WERI-Rb-1 (cell line): ENCODE measurements at regions not wholly inside any gene's neighbourhood (a gene's known extent, or its start where the extent isn't known, plus 50 kb on each side); places are given as distances from the start of the nearest gene placed in this dataset.

Source experiments
- DNase-seq: peaks from one replicate; pipeline ENCODE4 v3.0.0-alpha.2; 2020
- H3K27ac ChIP-seq: fragments of 250-450 bp; sonication (Bioruptor Pico); 2 replicates; pipeline ENCODE4 v1.5.1; 2020; ENCODE audit warnings: mild to moderate bottlenecking, moderate library complexity
- H3K27me3 ChIP-seq: fragments of 250-450 bp; sonication (Bioruptor Pico); 2 replicates; pipeline ENCODE4 v1.5.1; 2021; ENCODE audit warnings: mild to moderate bottlenecking, low read depth, moderate library complexity; ENCODE audit not compliant: insufficient read depth, severe bottlenecking
- H3K36me3 ChIP-seq: fragments of 250-450 bp; sonication (Bioruptor Pico); 2 replicates; pipeline ENCODE4 v1.5.1; 2020; ENCODE audit warnings: mild to moderate bottlenecking, moderate library complexity
- H3K4me3 ChIP-seq: 2 replicates; pipeline ENCODE4 v1.5.1; 2011; ENCODE audit warnings: low read depth, mild to moderate bottlenecking, control low read depth, low read length
- H3K9me3 ChIP-seq: fragments of 250-450 bp; sonication (Bioruptor Pico); 2 replicates; pipeline ENCODE4 v1.5.1; 2021; ENCODE audit warnings: mild to moderate bottlenecking, moderate library complexity; ENCODE audit not compliant: severe bottlenecking
- TF ChIP-seq, protein P1 (sequence below): IDR thresholded peaks from 2 replicates; pipeline ENCODE4 v1.5.1; 2011; ENCODE audit warnings: low read depth, mild to moderate bottlenecking, control low read depth, inconsistent platforms, low read length

DNA sequence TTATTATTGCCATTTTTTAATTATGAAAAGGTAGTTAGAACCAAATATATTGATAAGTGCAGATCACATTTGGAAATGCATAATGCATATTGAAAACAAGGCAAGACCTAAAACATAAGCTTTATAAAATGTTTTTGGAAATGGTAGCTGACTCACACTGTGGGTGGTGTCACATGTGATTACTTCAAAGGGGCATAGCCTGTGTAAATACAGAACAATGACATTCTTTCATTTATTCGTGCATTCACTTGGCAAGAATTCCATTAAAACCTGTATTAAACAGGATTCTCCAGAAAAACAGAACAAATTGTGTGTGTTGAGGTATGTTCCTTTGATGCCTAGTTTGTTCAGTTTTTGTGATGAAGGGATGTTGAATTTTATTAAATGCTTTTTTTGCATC lies 427.3 kb upstream of the ST6GAL2 start:
- H3K27me3 ChIP-seq = peaks cover 21% of the 10 kb centered on the region
- H3K4me3 ChIP-seq = no peak overlapping the region
- no peak for DNase-seq
- TF ChIP-seq, protein P1, sequence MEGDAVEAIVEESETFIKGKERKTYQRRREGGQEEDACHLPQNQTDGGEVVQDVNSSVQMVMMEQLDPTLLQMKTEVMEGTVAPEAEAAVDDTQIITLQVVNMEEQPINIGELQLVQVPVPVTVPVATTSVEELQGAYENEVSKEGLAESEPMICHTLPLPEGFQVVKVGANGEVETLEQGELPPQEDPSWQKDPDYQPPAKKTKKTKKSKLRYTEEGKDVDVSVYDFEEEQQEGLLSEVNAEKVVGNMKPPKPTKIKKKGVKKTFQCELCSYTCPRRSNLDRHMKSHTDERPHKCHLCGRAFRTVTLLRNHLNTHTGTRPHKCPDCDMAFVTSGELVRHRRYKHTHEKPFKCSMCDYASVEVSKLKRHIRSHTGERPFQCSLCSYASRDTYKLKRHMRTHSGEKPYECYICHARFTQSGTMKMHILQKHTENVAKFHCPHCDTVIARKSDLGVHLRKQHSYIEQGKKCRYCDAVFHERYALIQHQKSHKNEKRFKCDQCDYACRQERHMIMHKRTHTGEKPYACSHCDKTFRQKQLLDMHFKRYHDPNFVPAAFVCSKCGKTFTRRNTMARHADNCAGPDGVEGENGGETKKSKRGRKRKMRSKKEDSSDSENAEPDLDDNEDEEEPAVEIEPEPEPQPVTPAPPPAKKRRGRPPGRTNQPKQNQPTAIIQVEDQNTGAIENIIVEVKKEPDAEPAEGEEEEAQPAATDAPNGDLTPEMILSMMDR = no peak
- no peaks in the 10 kb centered on the region for H3K36me3 ChIP-seq
- no peaks in the 10 kb centered on the region for H3K9me3 ChIP-seq
- no peak overlapping the region for H3K27ac ChIP-seq

DNA sequence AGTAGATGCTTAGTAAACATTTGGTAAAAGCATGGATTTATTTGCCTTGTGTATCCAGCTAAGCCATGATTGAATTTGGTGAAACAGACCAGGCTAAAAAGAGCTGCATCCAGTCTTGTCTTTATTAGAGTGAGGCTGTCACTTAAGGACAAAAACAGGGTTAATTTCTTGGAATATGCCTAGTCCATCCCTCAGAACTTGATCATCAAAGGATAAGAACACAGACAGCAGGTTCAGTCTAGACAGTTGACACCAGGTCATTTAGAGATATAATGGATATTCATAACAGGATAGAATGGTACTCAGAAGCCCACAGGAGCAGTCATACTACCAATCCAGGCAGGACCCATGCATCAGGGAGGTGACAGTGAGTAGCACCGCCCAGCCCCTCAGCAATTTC lies 434.9 kb upstream of the ST6GAL2 start:
- no peak overlapping the region for H3K27ac ChIP-seq
- H3K9me3 ChIP-seq = no peaks in the 10 kb centered on the region
- TF ChIP-seq, protein P1 = no peak
- no peaks in the 10 kb centered on the region for H3K36me3 ChIP-seq
- H3K27me3 ChIP-seq = peaks cover 34% of the 10 kb centered on the region
- DNase-seq = no peak
- no peak overlapping the region for H3K4me3 ChIP-seq

DNA sequence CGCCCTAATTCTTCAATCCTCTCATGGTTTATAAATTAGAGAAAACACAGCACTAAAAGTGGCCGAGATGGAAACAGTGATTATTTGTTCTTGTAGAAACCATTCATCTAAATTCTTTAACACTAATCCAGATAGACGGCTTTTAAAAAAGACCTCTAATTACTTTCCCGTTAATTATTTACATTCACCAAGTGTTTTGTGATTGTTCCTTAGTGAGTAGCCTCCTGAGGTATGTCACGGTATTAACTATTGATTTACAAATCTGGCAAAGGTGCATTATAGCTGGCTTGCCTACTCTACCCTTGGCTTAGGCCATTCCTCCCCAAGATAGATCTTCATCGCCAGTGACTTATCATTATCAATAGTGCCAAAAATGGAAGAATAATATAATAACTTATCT lies 436.4 kb upstream of the ST6GAL2 start:
- H3K4me3 ChIP-seq = no peak overlapping the region
- no peaks in the 10 kb centered on the region for H3K9me3 ChIP-seq
- no peak for DNase-seq
- H3K36me3 ChIP-seq = no peaks in the 10 kb centered on the region
- H3K27ac ChIP-seq = no peak overlapping the region
- H3K27me3 ChIP-seq = peaks cover 27% of the 10 kb centered on the region
- TF ChIP-seq, protein P1 = no peak

DNA sequence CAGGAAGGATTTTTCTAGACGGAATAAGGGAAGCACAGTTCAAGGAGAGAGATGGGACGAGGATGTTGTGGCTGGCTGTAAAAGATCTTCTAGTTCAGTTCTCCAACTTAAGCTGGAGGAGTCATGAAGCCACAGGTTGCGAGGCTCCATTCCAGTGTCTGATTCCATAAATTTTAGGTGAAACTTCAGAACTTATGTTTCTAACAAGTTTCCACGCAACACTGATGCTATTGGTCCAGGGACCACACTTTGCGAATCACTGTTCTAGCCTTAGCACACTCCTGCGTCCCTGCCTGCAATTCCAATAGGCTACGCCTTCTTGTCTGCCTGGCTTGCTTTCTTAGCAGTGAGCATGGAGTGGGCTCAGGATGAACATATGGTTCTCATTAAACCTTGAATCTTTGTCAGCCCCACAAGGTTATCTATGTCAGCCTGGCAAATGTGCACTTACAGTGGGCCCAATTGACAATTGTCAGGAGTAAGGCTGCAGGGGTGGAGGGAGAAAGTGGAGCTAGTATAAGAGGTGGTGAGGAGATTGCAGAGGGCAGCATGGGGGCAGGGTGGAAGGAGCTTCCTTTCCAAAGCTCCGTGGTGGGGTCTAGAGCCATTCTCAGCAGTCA lies 438.1 kb upstream of the ST6GAL2 start:
- no peak overlapping the region for H3K4me3 ChIP-seq
- H3K27me3 ChIP-seq = peaks cover 23% of the 10 kb centered on the region
- no peak for DNase-seq
- no peaks in the 10 kb centered on the region for H3K9me3 ChIP-seq
- H3K36me3 ChIP-seq = no peaks in the 10 kb centered on the region
- H3K27ac ChIP-seq = no peak overlapping the region
- TF ChIP-seq, protein P1 = no peak

DNA sequence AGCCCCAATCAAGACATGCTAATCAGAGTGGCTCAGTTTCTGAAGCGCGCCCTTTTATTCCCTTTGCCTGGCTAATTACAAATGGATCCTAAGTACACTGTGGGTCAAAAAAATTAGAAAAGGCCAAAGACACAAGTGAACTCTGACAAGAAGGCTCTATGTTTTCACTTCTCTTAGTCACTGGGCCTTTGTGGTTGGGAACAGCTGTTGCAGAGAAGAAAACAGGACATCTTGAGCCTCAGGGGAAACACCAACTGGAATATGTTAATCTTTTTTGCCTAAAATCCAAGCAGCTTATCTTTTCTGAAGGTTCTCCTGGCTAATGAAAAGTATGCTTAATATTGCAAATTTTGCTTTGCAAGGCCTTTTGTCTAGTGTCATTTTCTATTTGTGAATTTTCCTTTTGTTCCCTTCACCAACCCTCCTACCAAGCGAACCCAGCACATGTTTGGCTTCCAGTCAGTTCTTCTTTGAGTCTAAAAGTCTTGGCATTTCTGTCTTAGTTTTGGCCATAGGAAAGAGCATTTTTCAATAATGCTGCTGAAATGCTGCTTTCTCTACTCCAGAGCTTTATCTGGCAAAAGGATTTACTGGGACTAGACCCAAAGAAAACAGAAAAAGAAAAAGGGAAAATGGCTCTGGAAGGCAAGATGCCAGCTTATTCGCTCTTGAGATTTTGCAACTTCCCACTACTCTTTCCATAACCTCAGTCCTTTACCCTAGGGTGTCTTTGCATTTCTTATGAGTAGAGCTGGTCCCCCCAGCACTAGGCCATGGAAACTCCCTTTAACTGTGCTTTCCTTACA lies 440.2 kb upstream of the ST6GAL2 start:
- TF ChIP-seq, protein P1 = no peak
- H3K9me3 ChIP-seq = no peaks in the 10 kb centered on the region
- no peak overlapping the region for H3K4me3 ChIP-seq
- peaks cover 20% of the 10 kb centered on the region for H3K27me3 ChIP-seq
- H3K36me3 ChIP-seq = no peaks in the 10 kb centered on the region
- H3K27ac ChIP-seq = no peak overlapping the region
- DNase-seq = no peak

DNA sequence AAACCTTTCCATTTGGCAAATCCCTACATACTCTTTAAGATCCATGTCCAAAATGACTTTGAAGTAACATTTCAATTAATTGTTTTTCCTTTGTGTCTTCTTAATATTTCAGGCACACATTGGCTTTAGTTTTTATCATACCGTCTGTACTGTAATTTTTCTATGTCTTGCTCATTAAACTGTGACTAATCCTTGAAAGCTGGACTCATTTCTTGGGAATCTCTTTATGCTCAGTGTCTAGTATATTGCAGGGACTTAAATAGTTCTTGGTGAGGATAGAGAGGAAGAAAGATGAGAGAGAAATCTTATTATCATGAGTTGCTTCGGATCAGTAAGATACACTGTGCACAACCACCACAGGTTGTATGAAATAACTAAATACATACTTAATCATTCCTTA lies 448.3 kb upstream of the ST6GAL2 start:
- no peaks in the 10 kb centered on the region for H3K36me3 ChIP-seq
- DNase-seq = no peak
- no peaks in the 10 kb centered on the region for H3K9me3 ChIP-seq
- peaks cover 32% of the 10 kb centered on the region for H3K27me3 ChIP-seq
- TF ChIP-seq, protein P1 = no peak
- H3K27ac ChIP-seq = no peak overlapping the region
- no peak overlapping the region for H3K4me3 ChIP-seq
